Panc1 (cell line): ENCODE measurements at regions not wholly inside any gene's neighbourhood (a gene's known extent, or its start where the extent isn't known, plus 50 kb on each side); places are given as distances from the start of the nearest gene placed in this dataset.

Experiments
- ATAC-seq: fragments of 200-7000 bp; cut with Tn5 transposase; 2 replicates; pipeline ENCODE4 v1.9.1; 2020; ENCODE audit warnings: mild to moderate bottlenecking, moderate library complexity
- BruUV-seq: library from RNA; stranded (reverse); fragments of 400-500 nt; replicated peaks from 2 replicates; lab custom pipeline; 2021; lab: Mats Ljungman, UMichigan
- CTCF ChIA-PET: fragments of 300-600 bp; sonication (Branson Sonifier 250); formaldehyde crosslinking; loops from one replicate; lab custom pipeline; 2022; ENCODE audit warnings: antibody characterized with exemption; lab: Charles Lee
- POLR2A ChIA-PET: fragments of 300-600 bp; sonication (Branson Sonifier 250); formaldehyde crosslinking; loops from one replicate; lab custom pipeline; 2022; ENCODE audit warnings: antibody characterized with exemption; lab: Charles Lee
- DNase-seq: peaks from one replicate; pipeline ENCODE4 v3.0.0-alpha.2; 2010; ENCODE audit warnings: low read depth, low spot score
- H3K27ac ChIP-seq: 2 replicates; pipeline ENCODE4 v1.5.1; 2011; ENCODE audit warnings: mild to moderate bottlenecking, low read length, inconsistent platforms
- H3K27me3 ChIP-seq: fragments of 200-500 bp; sonication (Bioruptor generic); 2 replicates; pipeline ENCODE4 v1.6.0; 2014; ENCODE audit warnings: low read length, inconsistent platforms; ENCODE audit not compliant: control insufficient read depth, insufficient read depth
- H3K36me3 ChIP-seq: fragments of 200-500 bp; sonication (Bioruptor generic); 2 replicates; pipeline ENCODE4 v1.5.1; 2014; ENCODE audit warnings: inconsistent platforms, mild to moderate bottlenecking, low read length, moderate library complexity; ENCODE audit not compliant: control insufficient read depth, insufficient read depth
- H3K4me1 ChIP-seq: 2 replicates; pipeline ENCODE4 v1.5.1; 2011; ENCODE audit warnings: inconsistent platforms, mild to moderate bottlenecking, low read length, moderate library complexity; ENCODE audit not compliant: control insufficient read depth, insufficient read depth
- H3K4me3 ChIP-seq, 2 experiments: 2 replicates each; pipeline ENCODE4 v1.5.1; 2011 to 2012; ENCODE audit warnings: low read depth in 2 of 2, low read length in 2 of 2, mild to moderate bottlenecking in 2 of 2, inconsistent platforms in 1 of 2, moderate library complexity in 1 of 2
- H3K9me3 ChIP-seq: fragments of 200-500 bp; sonication (Bioruptor generic); 2 replicates; pipeline ENCODE4 v1.5.1; 2014; ENCODE audit warnings: low read depth, mild to moderate bottlenecking, inconsistent platforms, low read length, moderate library complexity; ENCODE audit not compliant: control insufficient read depth, insufficient read depth
- CTCF ChIP-seq: fragments of 450-650 bp; IDR thresholded peaks from 2 replicates; pipeline ENCODE4 v1.5.1; 2017; ENCODE audit warnings: mild to moderate bottlenecking
- POLR2AphosphoS5 ChIP-seq: IDR thresholded peaks from 2 replicates; pipeline ENCODE4 v1.6.1; 2012; ENCODE audit warnings: mild to moderate bottlenecking, low read depth, low read length, moderate library complexity
- REST ChIP-seq, 2 experiments: IDR thresholded peaks; 2 replicates each; pipeline ENCODE4 v1.6.1; 2011 to 2012; ENCODE audit warnings: low read depth in 2 of 2, control low read depth in 1 of 2, low read length in 1 of 2, mild to moderate bottlenecking in 1 of 2, moderate library complexity in 1 of 2; ENCODE audit not compliant: insufficient read depth in 1 of 2
- SIN3A ChIP-seq: IDR thresholded peaks from 2 replicates; pipeline ENCODE4 v1.6.1; 2012; ENCODE audit warnings: low read depth, mild to moderate bottlenecking, low read length, moderate library complexity, borderline replicate concordance; ENCODE audit not compliant: insufficient read depth
- TCF7L2 ChIP-seq: IDR thresholded peaks from 2 replicates; pipeline ENCODE4 v1.6.1; 2011; ENCODE audit warnings: mild to moderate bottlenecking, low read depth, low read length, inconsistent platforms
- in situ Hi-C: cut with HindIII; loops from 2 replicates; pipeline ENCODE4 v1.10.0; 2016; ENCODE audit warnings: low sequenced_read_pairs, low pct_unique_long_range_greater_than_20kb
- intact Hi-C: fragments of 100-400 bp; cut with micrococcal nuclease; formaldehyde crosslinking; loops from one replicate; pipeline ENCODE4 v1.10.0; 2022; ENCODE audit not compliant: unreplicated experiment

- BruUV-seq: no TSS peak
- in situ Hi-C loops (no loop called here), intact Hi-C loops (no loop called here)
- DNase-seq (no peak), ATAC-seq (no peak)
- H3K36me3 ChIP-seq: no peaks in the 10 kb centered on the region
- no peak overlapping the region for H3K27ac ChIP-seq
- CTCF ChIA-PET: no interaction called here
- POLR2A ChIA-PET: no interaction called here
- no peaks in the 10 kb centered on the region for H3K27me3 ChIP-seq
- H3K9me3 ChIP-seq: no peaks in the 10 kb centered on the region
- no peak for TF ChIP-seq REST (IDR thresholded peaks at IDR 0.05; ENCODE audit: insufficient read depth in 1 of 2, low read depth in 2 of 2, low read length in 1 of 2)
- TF ChIP-seq POLR2AphosphoS5: no peak
- TF ChIP-seq TCF7L2: no peak
- no peak for TF ChIP-seq CTCF
- no peak for TF ChIP-seq SIN3A
- H3K4me1 ChIP-seq: no peaks in the 10 kb centered on the region
- no peak overlapping the region for H3K4me3 ChIP-seq
Measured at GRCh38 chr3:161950318-161950868, 453.8 kb downstream of the OTOL1 start.

GRCh38 chr3:161957467-161957866, 460.9 kb downstream of the OTOL1 start:
- in situ Hi-C loops (no loop called here), intact Hi-C loops (no loop called here)
- H3K36me3 ChIP-seq: no peaks in the 10 kb centered on the region
- no peak overlapping the region for H3K4me3 ChIP-seq
- H3K4me1 ChIP-seq: no peaks in the 10 kb centered on the region
- CTCF ChIA-PET: no interaction called here
- no peak overlapping the region for H3K27ac ChIP-seq
- ATAC-seq (no peak), DNase-seq (no peak)
- no peaks in the 10 kb centered on the region; the same call in 1 of the 2 replicates for H3K9me3 ChIP-seq
- no TSS peak for BruUV-seq
- POLR2A ChIA-PET: no interaction called here
- no peak for TF ChIP-seq REST (IDR thresholded peaks at IDR 0.05; ENCODE audit: insufficient read depth in 1 of 2, low read depth in 2 of 2, low read length in 1 of 2)
- no peak for TF ChIP-seq POLR2AphosphoS5
- TF ChIP-seq CTCF: no peak
- TF ChIP-seq SIN3A: no peak
- no peak for TF ChIP-seq TCF7L2
- H3K27me3 ChIP-seq: no peaks in the 10 kb centered on the region
